ENCODE measurements at regions not wholly inside any gene's neighbourhood (a gene's known extent, or its start where the extent isn't known, plus 50 kb on each side); places are given as distances from the start of the nearest gene placed in this dataset.

DNA sequence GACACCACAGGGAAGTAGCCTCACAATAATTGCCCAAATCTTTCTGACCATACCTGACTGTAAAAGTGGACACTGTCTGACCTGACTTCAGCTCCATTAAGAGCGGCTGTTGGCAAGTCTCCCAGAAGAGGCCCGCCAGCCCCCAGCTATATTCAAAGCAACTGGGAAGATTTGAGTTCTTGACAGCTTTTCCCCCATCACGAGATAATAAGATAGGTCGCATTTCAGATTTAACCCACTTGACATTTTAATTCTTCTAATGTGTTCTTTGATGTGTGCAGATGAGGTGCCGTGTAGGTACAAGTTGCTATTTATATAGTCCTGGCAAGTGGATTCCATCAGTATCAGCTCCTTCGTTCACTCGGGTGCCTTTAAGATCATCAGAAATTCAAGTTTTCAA lies 345.7 kb downstream of the DRD1 start:
- Histone ChIP-seq H3K36me3 (ENCODE audit: control insufficient read depth in 2 of 3, insufficient read depth in 3 of 3, low read length in 3 of 3) (no peaks in the 10 kb centered on the region), H3K27me3 (ENCODE audit: control insufficient read depth in 2 of 2, insufficient read depth in 2 of 2, low read length in 2 of 2) (no peaks in the 10 kb centered on the region), H3K4me1 (ENCODE audit: control insufficient read depth in 2 of 2, insufficient read depth in 2 of 2, low read length in 2 of 2) (no peaks in the 10 kb centered on the region), H3K4me3 (ENCODE audit: low read length) (no peak overlapping the region), H3K27ac (ENCODE audit: low read depth, low read length) (no peak overlapping the region), H3K9me3 (ENCODE audit: control insufficient read depth in 2 of 3, low read length in 3 of 3) (no peaks in the 10 kb centered on the region)
- H3K4me1 Mint-ChIP-seq = no peaks in the 10 kb centered on the region
- ATAC-seq = no peak
- H3K27ac Mint-ChIP-seq = no peak overlapping the region
- intact Hi-C loops (cut with micrococcal nuclease) = no loop called here
- no peak overlapping the region for H3K4me3 Mint-ChIP-seq
- H3K27me3 Mint-ChIP-seq = peaks cover 0 to 20% (median 8%) of the 10 kb centered on the region in 5 donors
- POLR2A ChIA-PET = no interaction called here
- H3K9me3 Mint-ChIP-seq = peaks cover 0 to 7% (median 0%) of the 10 kb centered on the region in 11 donors
- CTCF ChIA-PET = no interaction called here
- no peaks in the 10 kb centered on the region for H3K36me3 Mint-ChIP-seq
- no peak for DNase-seq

DNA sequence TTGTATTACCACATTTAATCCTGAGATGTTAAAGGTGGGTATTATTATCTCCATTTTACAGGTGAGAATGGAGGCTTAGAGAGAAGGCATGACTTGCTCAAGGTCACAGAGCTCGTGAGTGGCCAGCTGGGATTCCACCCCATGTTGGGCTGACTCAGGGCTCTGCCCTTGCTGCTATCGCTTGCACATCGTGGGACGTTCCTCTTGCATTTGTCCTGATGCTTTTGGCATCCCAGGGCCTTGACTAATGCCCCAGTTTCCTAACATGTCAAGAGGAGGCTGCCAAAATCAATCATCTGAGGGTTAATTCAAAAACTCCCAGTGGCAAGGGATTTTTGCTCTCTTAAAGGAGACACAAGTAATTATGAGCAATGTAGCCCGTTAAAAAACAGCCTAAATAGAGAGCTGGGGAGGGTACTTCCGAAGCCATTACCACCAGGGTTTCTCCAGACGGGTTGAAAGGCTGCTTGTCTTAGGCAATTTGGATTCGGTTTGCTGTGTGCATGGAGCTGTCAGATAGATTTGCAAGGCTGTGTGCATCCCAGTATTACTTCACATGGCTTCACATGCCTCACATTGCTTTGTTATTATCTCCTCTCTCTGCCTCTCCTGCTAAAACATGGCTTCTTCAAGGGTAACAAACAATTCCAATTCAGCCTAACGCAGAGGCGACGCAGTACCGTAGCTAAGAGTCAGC lies 347.4 kb downstream of the DRD1 start:
- Mint-ChIP-seq H3K27me3 (peaks cover 0 to 29% (median 8%) of the 10 kb centered on the region in 5 donors), H3K36me3 (no peaks in the 10 kb centered on the region), H3K27ac (no peak overlapping the region), H3K4me3 (no peak overlapping the region), H3K4me1 (no peaks in the 10 kb centered on the region), H3K9me3 (peaks cover 0 to 7% (median 0%) of the 10 kb centered on the region in 11 donors)
- CTCF ChIA-PET = no interaction called here
- DNase-seq = no peak
- Histone ChIP-seq H3K4me1 (ENCODE audit: control insufficient read depth in 2 of 2, insufficient read depth in 2 of 2, low read length in 2 of 2) (no peaks in the 10 kb centered on the region), H3K4me3 (ENCODE audit: low read length) (no peak overlapping the region), H3K9me3 (ENCODE audit: control insufficient read depth in 2 of 3, low read length in 3 of 3) (no peaks in the 10 kb centered on the region), H3K27ac (ENCODE audit: low read depth, low read length) (no peak overlapping the region), H3K27me3 (ENCODE audit: control insufficient read depth in 2 of 2, insufficient read depth in 2 of 2, low read length in 2 of 2) (no peaks in the 10 kb centered on the region), H3K36me3 (ENCODE audit: control insufficient read depth in 2 of 3, insufficient read depth in 3 of 3, low read length in 3 of 3) (no peaks in the 10 kb centered on the region)
- POLR2A ChIA-PET = no interaction called here
- ATAC-seq = no peak
- intact Hi-C loops (cut with micrococcal nuclease) = no loop called here

DNA sequence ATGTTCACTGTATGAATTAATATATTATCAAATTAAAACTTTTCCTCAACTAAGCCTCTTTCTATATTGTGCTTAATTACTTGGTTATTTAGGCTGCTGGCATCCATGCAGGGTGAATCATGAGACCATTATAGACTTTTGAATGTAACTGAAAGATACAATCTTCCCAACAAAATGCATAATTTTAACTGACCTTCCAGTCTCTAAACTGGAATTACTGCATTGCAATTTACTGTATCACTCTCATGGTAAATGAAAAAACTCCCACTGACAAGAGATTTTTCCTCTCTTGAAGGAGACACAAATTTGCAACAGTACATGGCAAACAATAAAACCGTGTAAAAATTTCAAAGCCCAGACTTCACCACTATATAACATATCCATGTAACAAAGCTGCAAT lies 349.5 kb downstream of the DRD1 start:
- Histone ChIP-seq H3K36me3 (ENCODE audit: control insufficient read depth in 2 of 3, insufficient read depth in 3 of 3, low read length in 3 of 3) (no peaks in the 10 kb centered on the region), H3K9me3 (ENCODE audit: control insufficient read depth in 2 of 3, low read length in 3 of 3) (no peaks in the 10 kb centered on the region), H3K27me3 (ENCODE audit: control insufficient read depth in 2 of 2, insufficient read depth in 2 of 2, low read length in 2 of 2) (no peaks in the 10 kb centered on the region), H3K4me3 (ENCODE audit: low read length) (no peak overlapping the region), H3K27ac (ENCODE audit: low read depth, low read length) (no peak overlapping the region), H3K4me1 (ENCODE audit: control insufficient read depth in 2 of 2, insufficient read depth in 2 of 2, low read length in 2 of 2) (no peaks in the 10 kb centered on the region)
- Mint-ChIP-seq H3K36me3 (no peaks in the 10 kb centered on the region), H3K27me3 (peaks cover 0 to 36% (median 8%) of the 10 kb centered on the region in 5 donors), H3K9me3 (peaks cover 0 to 7% (median 0%) of the 10 kb centered on the region in 11 donors), H3K4me3 (no peak overlapping the region), H3K27ac (no peak overlapping the region), H3K4me1 (no peaks in the 10 kb centered on the region)
- ChIA-PET POLR2A (no interaction called here), CTCF (no interaction called here)
- ATAC-seq (no peak), DNase-seq (no peak)
- intact Hi-C loops (cut with micrococcal nuclease) = no loop called here

DNA sequence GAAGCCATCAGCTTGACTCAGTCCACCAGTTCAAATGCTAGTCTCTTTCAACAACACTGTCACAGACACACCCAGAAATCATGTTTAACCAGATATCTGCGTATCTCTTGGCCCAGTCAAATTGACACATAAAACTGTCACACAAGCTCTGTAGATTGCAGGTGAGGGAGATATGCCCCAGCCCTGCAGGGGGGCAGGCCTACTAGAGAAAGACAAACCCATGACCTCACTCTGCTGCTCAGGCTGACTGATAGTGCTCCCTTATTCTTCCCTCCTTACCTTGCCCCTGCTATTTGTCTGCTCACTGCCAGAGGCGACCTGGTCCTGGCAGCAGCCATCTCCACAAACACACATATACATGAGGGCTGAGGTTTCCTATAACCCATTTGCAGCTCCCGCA lies 351.3 kb downstream of the DRD1 start:
- no peak overlapping the region for H3K27ac Mint-ChIP-seq
- H3K27me3 Mint-ChIP-seq = peaks cover 0 to 28% (median 8%) of the 10 kb centered on the region in 5 donors
- H3K36me3 Mint-ChIP-seq = no peaks in the 10 kb centered on the region
- H3K9me3 ChIP-seq (ENCODE audit: control insufficient read depth in 2 of 3, low read length in 3 of 3) = no peaks in the 10 kb centered on the region
- no peak overlapping the region for H3K27ac ChIP-seq (ENCODE audit: low read depth, low read length)
- no peaks in the 10 kb centered on the region for H3K27me3 ChIP-seq (ENCODE audit: control insufficient read depth in 2 of 2, insufficient read depth in 2 of 2, low read length in 2 of 2)
- H3K9me3 Mint-ChIP-seq = peaks cover 0 to 3% (median 0%) of the 10 kb centered on the region in 11 donors
- ChIA-PET CTCF (no interaction called here), POLR2A (no interaction called here)
- H3K4me3 ChIP-seq (ENCODE audit: low read length) = no peak overlapping the region
- DNase-seq = no peak
- no peaks in the 10 kb centered on the region for H3K36me3 ChIP-seq (ENCODE audit: control insufficient read depth in 2 of 3, insufficient read depth in 3 of 3, low read length in 3 of 3)
- H3K4me1 ChIP-seq (ENCODE audit: control insufficient read depth in 2 of 2, insufficient read depth in 2 of 2, low read length in 2 of 2) = no peaks in the 10 kb centered on the region
- no peak overlapping the region for H3K4me3 Mint-ChIP-seq
- H3K4me1 Mint-ChIP-seq = no peaks in the 10 kb centered on the region
- intact Hi-C loops (cut with micrococcal nuclease) = no loop called here
- ATAC-seq = no peak

DNA sequence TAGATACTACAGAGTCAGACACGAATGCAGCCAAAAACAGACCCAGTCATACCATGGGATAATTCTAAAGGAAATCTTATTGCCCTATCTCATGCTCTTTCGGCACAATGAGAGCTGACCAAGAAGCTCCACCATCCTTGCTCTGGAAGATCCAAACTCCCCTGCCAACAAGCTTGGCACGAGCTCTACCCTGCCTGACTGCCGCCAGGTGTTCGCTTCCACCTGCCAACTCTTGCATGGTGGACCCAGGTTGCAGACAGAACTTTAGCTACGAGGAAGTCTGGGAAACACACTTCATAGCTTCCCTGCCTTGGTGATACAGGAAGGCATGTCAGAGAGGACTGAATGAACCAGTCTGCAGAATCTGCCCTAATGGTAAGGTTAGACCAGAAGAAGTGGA lies 355.0 kb downstream of the DRD1 start:
- Mint-ChIP-seq H3K27ac (no peak overlapping the region), H3K27me3 (peaks cover 0 to 32% (median 8%) of the 10 kb centered on the region in 5 donors), H3K4me1 (no peaks in the 10 kb centered on the region), H3K9me3 (peaks cover 0 to 7% (median 0%) of the 10 kb centered on the region in 11 donors), H3K36me3 (no peaks in the 10 kb centered on the region), H3K4me3 (no peak overlapping the region)
- H3K4me3 ChIP-seq (ENCODE audit: low read length) = no peak overlapping the region
- ATAC-seq (no peak), DNase-seq (no peak)
- H3K36me3 ChIP-seq (ENCODE audit: control insufficient read depth in 2 of 3, insufficient read depth in 3 of 3, low read length in 3 of 3) = no peaks in the 10 kb centered on the region
- POLR2A ChIA-PET = no interaction called here
- CTCF ChIA-PET = no interaction called here
- H3K27me3 ChIP-seq (ENCODE audit: control insufficient read depth in 2 of 2, insufficient read depth in 2 of 2, low read length in 2 of 2) = no peaks in the 10 kb centered on the region
- no peak overlapping the region for H3K27ac ChIP-seq (ENCODE audit: low read depth, low read length)
- intact Hi-C loops (cut with micrococcal nuclease) = no loop called here
- H3K9me3 ChIP-seq (ENCODE audit: control insufficient read depth in 2 of 3, low read length in 3 of 3) = no peaks in the 10 kb centered on the region
- no peaks in the 10 kb centered on the region for H3K4me1 ChIP-seq (ENCODE audit: control insufficient read depth in 2 of 2, insufficient read depth in 2 of 2, low read length in 2 of 2)

DNA sequence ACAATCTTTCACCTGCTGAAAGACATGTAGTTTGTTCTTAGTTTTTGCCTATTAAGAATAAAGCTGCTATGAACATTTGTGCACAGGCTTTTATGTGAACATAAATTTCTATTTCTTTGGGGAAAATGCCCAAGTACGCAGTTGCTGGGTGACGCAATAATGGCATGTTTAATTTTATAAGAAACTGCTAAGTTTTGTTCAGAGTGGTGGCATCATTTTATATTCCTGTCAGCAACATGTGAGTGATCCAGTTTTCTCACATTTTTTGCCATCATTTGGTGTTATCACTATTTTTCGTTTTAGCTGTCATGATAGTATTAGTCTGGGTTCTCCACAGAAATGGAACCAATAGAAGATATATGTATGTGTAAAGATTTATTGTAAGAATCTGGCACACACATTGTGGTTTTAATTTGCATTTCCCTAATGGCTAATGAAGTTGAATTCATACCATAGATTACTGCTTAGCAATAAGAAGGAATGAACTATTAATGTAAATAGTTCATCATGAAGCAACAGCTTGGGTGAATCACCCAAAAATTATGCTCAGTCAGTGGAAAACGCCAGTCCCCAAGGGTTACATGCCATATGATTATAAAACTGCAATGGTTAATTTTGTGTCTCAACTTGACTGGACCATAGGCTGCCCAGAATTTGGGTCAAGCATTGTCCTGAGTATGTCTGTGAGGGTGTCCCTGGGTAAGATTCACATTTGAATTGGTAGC lies 358.6 kb downstream of the MSX2 start:
- Histone ChIP-seq H3K9me3 (ENCODE audit: control insufficient read depth in 2 of 3, low read length in 3 of 3) (no peaks in the 10 kb centered on the region), H3K4me1 (ENCODE audit: control insufficient read depth in 2 of 2, insufficient read depth in 2 of 2, low read length in 2 of 2) (no peaks in the 10 kb centered on the region), H3K27me3 (ENCODE audit: control insufficient read depth in 2 of 2, insufficient read depth in 2 of 2, low read length in 2 of 2) (no peaks in the 10 kb centered on the region), H3K4me3 (ENCODE audit: low read length) (no peak overlapping the region), H3K27ac (ENCODE audit: low read depth, low read length) (no peak overlapping the region), H3K36me3 (ENCODE audit: control insufficient read depth in 2 of 3, insufficient read depth in 3 of 3, low read length in 3 of 3) (no peaks in the 10 kb centered on the region)
- CTCF ChIA-PET = no interaction called here
- Mint-ChIP-seq H3K27me3 (peaks cover 2 to 9% (median 5%) of the 10 kb centered on the region in 5 donors), H3K36me3 (no peaks in the 10 kb centered on the region), H3K9me3 (peaks cover 0 to 7% (median 0%) of the 10 kb centered on the region in 11 donors), H3K4me3 (no peak overlapping the region), H3K4me1 (no peaks in the 10 kb centered on the region), H3K27ac (no peak overlapping the region)
- intact Hi-C loops (cut with micrococcal nuclease) = no loop called here
- DNase-seq = no peak
- ATAC-seq = no peak
- POLR2A ChIA-PET = no interaction called here

DNA sequence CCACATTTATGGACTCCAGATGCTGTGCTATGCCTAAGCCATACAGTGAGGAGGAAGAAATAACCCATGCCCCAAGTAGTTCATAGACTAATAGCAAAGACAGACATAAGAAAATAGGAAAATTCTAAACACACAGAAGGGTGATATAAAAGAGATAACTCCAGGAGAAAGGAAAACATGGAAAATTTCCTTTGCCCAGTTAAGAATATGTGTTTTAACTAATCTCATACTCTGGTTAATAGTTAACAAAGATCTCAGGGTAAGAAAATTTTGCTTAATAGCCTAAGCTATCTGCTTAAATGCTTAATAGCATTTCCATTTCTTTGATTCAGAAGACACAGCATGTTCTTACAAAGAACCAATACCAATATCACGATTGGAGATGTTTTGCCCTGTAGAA lies 358.0 kb downstream of the MSX2 start:
- intact Hi-C loops (cut with micrococcal nuclease) = no loop called here
- ChIA-PET POLR2A (no interaction called here), CTCF (no interaction called here)
- Mint-ChIP-seq H3K4me1 (no peaks in the 10 kb centered on the region), H3K27ac (no peak overlapping the region), H3K27me3 (peaks cover 2 to 7% (median 5%) of the 10 kb centered on the region in 5 donors), H3K9me3 (peaks cover 0 to 7% (median 0%) of the 10 kb centered on the region in 11 donors), H3K36me3 (no peaks in the 10 kb centered on the region), H3K4me3 (no peak overlapping the region)
- Histone ChIP-seq H3K27me3 (ENCODE audit: control insufficient read depth in 2 of 2, insufficient read depth in 2 of 2, low read length in 2 of 2) (no peaks in the 10 kb centered on the region), H3K27ac (ENCODE audit: low read depth, low read length) (no peak overlapping the region), H3K4me3 (ENCODE audit: low read length) (no peak overlapping the region), H3K4me1 (ENCODE audit: control insufficient read depth in 2 of 2, insufficient read depth in 2 of 2, low read length in 2 of 2) (no peaks in the 10 kb centered on the region), H3K9me3 (ENCODE audit: control insufficient read depth in 2 of 3, low read length in 3 of 3) (no peaks in the 10 kb centered on the region), H3K36me3 (ENCODE audit: control insufficient read depth in 2 of 3, insufficient read depth in 3 of 3, low read length in 3 of 3) (no peaks in the 10 kb centered on the region)
- no peak for DNase-seq
- ATAC-seq = no peak

All from naive thymus-derived CD4-positive, alpha-beta T cell (primary cell).